Adipocyte (in vitro differentiated cells): ENCODE measurements at regions not wholly inside any gene's neighbourhood (a gene's known extent, or its start where the extent isn't known, plus 50 kb on each side); places are given as distances from the start of the nearest gene placed in this dataset.
A peak's percentile ranks its signal among the peaks of the same experiment; 100 is the strongest.

Experiments used
- DNase-seq: peaks from one replicate; pipeline ENCODE4 v3.0.0-alpha.2; 2015; ENCODE audit warnings: low read depth
- H3K27me3 ChIP-seq: replicated peaks from 2 replicates; pipeline ENCODE4 v1.7.0; 2013; ENCODE audit warnings: mild to moderate bottlenecking, low read length, moderate library complexity; ENCODE audit not compliant: control insufficient read depth, insufficient read depth
- H3K36me3 ChIP-seq: 2 replicates; pipeline ENCODE4 v1.7.0; 2013; ENCODE audit warnings: low read length, mild to moderate bottlenecking, moderate library complexity; ENCODE audit not compliant: control insufficient read depth, insufficient read depth, severe bottlenecking
- H3K4me1 ChIP-seq: 2 replicates; pipeline ENCODE4 v1.7.0; 2013; ENCODE audit warnings: mild to moderate bottlenecking, low read length, moderate library complexity; ENCODE audit not compliant: control insufficient read depth, insufficient read depth
- H3K4me3 ChIP-seq: 2 replicates; pipeline ENCODE4 v1.7.0; 2013; ENCODE audit warnings: mild to moderate bottlenecking, low read length, moderate library complexity
- H3K9ac ChIP-seq: 2 replicates; pipeline ENCODE4 v1.7.0; 2013; ENCODE audit warnings: mild to moderate bottlenecking, low read length, moderate library complexity
- H3K9me3 ChIP-seq: 2 replicates; pipeline ENCODE4 v1.7.0; 2013; ENCODE audit warnings: mild to moderate bottlenecking, low read length, moderate library complexity; ENCODE audit not compliant: control insufficient read depth

- Histone ChIP-seq H3K4me1 (no peaks in the 10 kb centered on the region), H3K9me3 (no peaks in the 10 kb centered on the region), H3K27me3 (no peaks in the 10 kb centered on the region), H3K4me3 (no peak overlapping the region), H3K9ac (no peak overlapping the region), H3K36me3 (no peaks in the 10 kb centered on the region)
- DNase-seq = no peak
Observed at GRCh38 chr4:123622572-123622971, 226.0 kb downstream of the SPRY1 start.

- Histone ChIP-seq H3K4me3 (no peak overlapping the region), H3K4me1 (no peaks in the 10 kb centered on the region), H3K27me3 (no peaks in the 10 kb centered on the region), H3K36me3 (no peaks in the 10 kb centered on the region), H3K9me3 (no peaks in the 10 kb centered on the region), H3K9ac (no peak overlapping the region)
- no peak for DNase-seq
Observed at GRCh38 chr4:123623611-123624010, 227.0 kb downstream of the SPRY1 start.

- H3K9ac ChIP-seq = no peak overlapping the region
- DNase-seq = no peak
- no peaks in the 10 kb centered on the region for H3K36me3 ChIP-seq
Observed at GRCh38 chr4:123624959-123625358, 228.4 kb downstream of the SPRY1 start.

GRCh38 chr4:123628288-123628687, 231.7 kb downstream of the SPRY1 start:
- Histone ChIP-seq H3K4me3 (no peak overlapping the region), H3K4me1 (peaks cover 11% of the 10 kb centered on the region), H3K27me3 (no peaks in the 10 kb centered on the region), H3K9me3 (no peaks in the 10 kb centered on the region), H3K9ac (no peak overlapping the region), H3K36me3 (no peaks in the 10 kb centered on the region)
- no peak for DNase-seq

More at GRCh38 chr4:123624959-123625358, 228.4 kb downstream of the SPRY1 start:
- no peak overlapping the region for H3K4me3 ChIP-seq
- no peaks in the 10 kb centered on the region for H3K4me1 ChIP-seq
- H3K27me3 ChIP-seq = no peaks in the 10 kb centered on the region
- H3K9me3 ChIP-seq = no peaks in the 10 kb centered on the region

- H3K9me3 ChIP-seq = no peaks in the 10 kb centered on the region
- peak overlapping the region; percentile 35 for H3K4me3 ChIP-seq
- peak overlapping the region; percentile 14 for H3K9ac ChIP-seq
- H3K27me3 ChIP-seq = no peaks in the 10 kb centered on the region
- H3K4me1 ChIP-seq = peaks cover 11% of the 10 kb centered on the region
- peak; percentile 20 for DNase-seq
- no peaks in the 10 kb centered on the region for H3K36me3 ChIP-seq
Observed at GRCh38 chr4:123631786-123632692, 235.4 kb downstream of the SPRY1 start.

GRCh38 chr4:123632693-123633030, 236.1 kb downstream of the SPRY1 start:
- H3K4me3 ChIP-seq = no peak overlapping the region
- H3K27me3 ChIP-seq = no peaks in the 10 kb centered on the region
- no peak for DNase-seq
- no peaks in the 10 kb centered on the region for H3K9me3 ChIP-seq
- H3K9ac ChIP-seq = no peak overlapping the region
- H3K36me3 ChIP-seq = no peaks in the 10 kb centered on the region
- peaks cover 11% of the 10 kb centered on the region for H3K4me1 ChIP-seq

- Histone ChIP-seq H3K4me3 (no peak overlapping the region), H3K27me3 (no peaks in the 10 kb centered on the region), H3K4me1 (no peaks in the 10 kb centered on the region), H3K36me3 (no peaks in the 10 kb centered on the region), H3K9me3 (no peaks in the 10 kb centered on the region), H3K9ac (no peak overlapping the region)
- DNase-seq = no peak
Observed at GRCh38 chr4:123638834-123639233, 242.2 kb downstream of the SPRY1 start.

GRCh38 chr4:123640271-123640670, 243.7 kb downstream of the SPRY1 start:
- Histone ChIP-seq H3K27me3 (no peaks in the 10 kb centered on the region), H3K36me3 (no peaks in the 10 kb centered on the region), H3K4me1 (no peaks in the 10 kb centered on the region), H3K9me3 (no peaks in the 10 kb centered on the region), H3K4me3 (no peak overlapping the region), H3K9ac (no peak overlapping the region)
- DNase-seq = peak; percentile 28

GRCh38 chr4:123640824-123641223, 244.2 kb downstream of the SPRY1 start:
- no peaks in the 10 kb centered on the region for H3K36me3 ChIP-seq
- no peaks in the 10 kb centered on the region for H3K9me3 ChIP-seq
- H3K4me3 ChIP-seq = no peak overlapping the region
- no peaks in the 10 kb centered on the region for H3K4me1 ChIP-seq
- H3K27me3 ChIP-seq = no peaks in the 10 kb centered on the region
- DNase-seq = no peak
- H3K9ac ChIP-seq = no peak overlapping the region

GRCh38 chr4:123643691-123644090, 247.1 kb downstream of the SPRY1 start:
- DNase-seq = no peak
- Histone ChIP-seq H3K27me3 (no peaks in the 10 kb centered on the region), H3K36me3 (no peaks in the 10 kb centered on the region), H3K9ac (no peak overlapping the region), H3K4me1 (peaks cover 2% of the 10 kb centered on the region), H3K9me3 (no peaks in the 10 kb centered on the region), H3K4me3 (no peak overlapping the region)

- Histone ChIP-seq H3K27me3 (no peaks in the 10 kb centered on the region), H3K4me1 (peaks cover 46% of the 10 kb centered on the region)
Observed at GRCh38 chr4:123649250-123649644, 252.7 kb downstream of the SPRY1 start.

More at GRCh38 chr4:123649250-123649644, 252.7 kb downstream of the SPRY1 start:
- H3K9ac ChIP-seq = peak overlapping the region; percentile 59
- H3K9me3 ChIP-seq = no peaks in the 10 kb centered on the region
- H3K4me3 ChIP-seq = peak overlapping the region; percentile 54
- H3K36me3 ChIP-seq = no peaks in the 10 kb centered on the region
- DNase-seq = no peak
